HEK293 (cell line): ENCODE measurements at regions not wholly inside any gene's neighbourhood (a gene's known extent, or its start where the extent isn't known, plus 50 kb on each side); places are given as distances from the start of the nearest gene placed in this dataset.
"Not testable (repeated sequence)": the region's sequence is repeated elsewhere in the genome, so short reads cannot be mapped to it uniquely, and the experiment has no call there.

Source experiments
- CTCF ChIA-PET: fragments of 350-600 bp; formaldehyde crosslinking; extraction: SDS; loops from one replicate; lab custom pipeline; 2021; ENCODE audit warnings: antibody characterized with exemption; lab: Yijun Ruan, JAX
- POLR2A ChIA-PET: fragments of 300-600 bp; formaldehyde crosslinking; extraction: SDS; loops from one replicate; lab custom pipeline; 2020; ENCODE audit warnings: antibody characterized with exemption, inconsistent platforms; lab: Yijun Ruan, JAX
- H3K27ac ChIP-seq: fragments of 200-500 bp; sonication (Bioruptor generic); 2 replicates; pipeline ENCODE4 v1.5.1; 2014; ENCODE audit warnings: low read depth, low read length, control low read depth, inconsistent platforms; ENCODE audit errors: extremely low read depth
- H3K36me3 ChIP-seq, 2 experiments: fragments of 200-500 bp in 1 of 2; sonication (Bioruptor generic) in 1 of 2; 1 replicate in 1 of 2; 2 replicates in 1 of 2; pipeline ENCODE4 v1.5.1; 2014 to 2017; ENCODE audit warnings: inconsistent platforms in 2 of 2, low read length in 2 of 2; ENCODE audit not compliant: control insufficient read depth in 2 of 2, insufficient read depth in 1 of 2
- H3K4me1 ChIP-seq: fragments of 200-500 bp; sonication (Bioruptor generic); 2 replicates; pipeline ENCODE4 v1.5.1; 2014; ENCODE audit warnings: mild to moderate bottlenecking, low read length, inconsistent platforms; ENCODE audit not compliant: control insufficient read depth, insufficient read depth
- H3K4me3 ChIP-seq: 2 replicates; pipeline ENCODE4 v1.5.1; 2011; ENCODE audit warnings: low read depth, mild to moderate bottlenecking, control low read depth, low read length, moderate library complexity
- H3K9me3 ChIP-seq: fragments of 200-500 bp; sonication (Bioruptor generic); 2 replicates; pipeline ENCODE4 v1.5.1; 2014; ENCODE audit warnings: low read depth, low read length, inconsistent platforms; ENCODE audit not compliant: control insufficient read depth, insufficient read depth
- GLIS1 ChIP-seq: fragments of 450-650 bp; formaldehyde crosslinking; IDR thresholded peaks from 2 replicates; pipeline ENCODE4 v1.5.1; 2016; ENCODE audit warnings: missing biosample characterization, missing genetic modification characterization
- SP2 ChIP-seq: fragments of 450-650 bp; formaldehyde crosslinking; IDR thresholded peaks from 2 replicates; pipeline ENCODE4 v1.5.1; 2016; ENCODE audit warnings: missing biosample characterization, missing genetic modification characterization
- ZBTB10 ChIP-seq: fragments of 450-650 bp; formaldehyde crosslinking; IDR thresholded peaks from 2 replicates; pipeline ENCODE4 v1.5.1; 2016; ENCODE audit warnings: missing biosample characterization, missing genetic modification characterization
- ZBTB11 ChIP-seq: fragments of 450-650 bp; formaldehyde crosslinking; conservative IDR thresholded peaks from 2 replicates; pipeline ENCODE4 v1.5.1; 2016; ENCODE audit warnings: low read depth, missing biosample characterization, missing genetic modification characterization
- ZBTB20 ChIP-seq: fragments of 450-650 bp; formaldehyde crosslinking; IDR thresholded peaks from 2 replicates; pipeline ENCODE4 v1.5.1; 2016; ENCODE audit warnings: missing biosample characterization, missing genetic modification characterization
- ZBTB26 ChIP-seq: fragments of 450-650 bp; formaldehyde crosslinking; optimal IDR thresholded peaks from 2 replicates; pipeline ENCODE3; 2016; ENCODE audit warnings: missing biosample characterization, mild to moderate bottlenecking, missing genetic modification characterization
- ZBTB8A ChIP-seq: fragments of 450-650 bp; formaldehyde crosslinking; IDR thresholded peaks from 2 replicates; pipeline ENCODE4 v1.5.1; 2016; ENCODE audit warnings: missing biosample characterization, missing genetic modification characterization
- ZFHX2 ChIP-seq: fragments of 450-650 bp; formaldehyde crosslinking; conservative IDR thresholded peaks from 2 replicates; pipeline ENCODE4 v1.5.1; 2016; ENCODE audit warnings: missing biosample characterization, missing genetic modification characterization
- ZNF324 ChIP-seq: fragments of 450-650 bp; formaldehyde crosslinking; IDR thresholded peaks from 2 replicates; pipeline ENCODE4 v1.5.1; 2016; ENCODE audit warnings: missing biosample characterization, missing genetic modification characterization
- ZNF335 ChIP-seq: fragments of 450-650 bp; formaldehyde crosslinking; conservative IDR thresholded peaks from 2 replicates; pipeline ENCODE4 v1.5.1; 2016; ENCODE audit warnings: missing biosample characterization, missing genetic modification characterization
- ZNF398 ChIP-seq: fragments of 450-650 bp; formaldehyde crosslinking; IDR thresholded peaks from 2 replicates; pipeline ENCODE4 v1.5.1; 2017; ENCODE audit warnings: missing biosample characterization, missing genetic modification characterization
- ZNF423 ChIP-seq: fragments of 450-650 bp; formaldehyde crosslinking; IDR thresholded peaks from 2 replicates; pipeline ENCODE4 v1.5.1; 2016; ENCODE audit warnings: missing biosample characterization, missing genetic modification characterization
- ZNF76 ChIP-seq: fragments of 450-650 bp; formaldehyde crosslinking; IDR thresholded peaks from 2 replicates; pipeline ENCODE4; 2016; ENCODE audit warnings: low read depth, missing biosample characterization, missing genetic modification characterization, borderline replicate concordance

- H3K36me3 ChIP-seq, H3K9me3 ChIP-seq, H3K4me1 ChIP-seq: not testable (repeated sequence)
- TF ChIP-seq SP2 (tag by site-specific recombination) = peak; percentile 14; the same call in 1 of the 2 replicates
- peak; percentile 52 for TF ChIP-seq GLIS1 (tag by site-specific recombination)
- TF ChIP-seq ZBTB10 = peak; percentile 63; the same call in 1 of the 2 replicates
- peak; percentile 99 for TF ChIP-seq ZBTB26 (tag by site-specific recombination)
- TF ChIP-seq ZBTB8A (tag by site-specific recombination) = 0 out of 2 replicates have a peak, but pooled peaks have one; percentile 49
- TF ChIP-seq ZFHX2 (tag by site-specific recombination) = peak; percentile 46; the same call in 1 of the 2 replicates
- peak; percentile 25; the same call in 1 of the 2 replicates for TF ChIP-seq ZNF398 (tag by site-specific recombination)
- peak; percentile 49; the same call in 1 of the 2 replicates for TF ChIP-seq ZNF423
- peak; percentile 35; the same call in 1 of the 2 replicates for TF ChIP-seq ZNF335 (tag by site-specific recombination)
- TF ChIP-seq ZBTB20 (tag by site-specific recombination) = peak; percentile 47; the same call in 1 of the 2 replicates
- H3K4me3 ChIP-seq = peak overlapping the region; percentile 84
- peak overlapping the region; percentile 84 for H3K27ac ChIP-seq
- CTCF ChIA-PET = interaction anchor here (0.6 to 0.7 kb wide), 2 partner anchors 10 to 373 kb away, joined by 3 read pairs; no protein-coding TSS in a partner anchor
- POLR2A ChIA-PET = interaction anchor here (0.6 to 1.6 kb wide), 5 partner anchors 9 to 219 kb away, joined by 3 to 8 read pairs (median 4); partner anchors contain the start of gene CRLF3
Measured at GRCh38 chr17:30709561-30710275, 114.8 kb downstream of the CRLF3 start.

- not testable (repeated sequence) for H3K4me1 ChIP-seq, H3K9me3 ChIP-seq, H3K36me3 ChIP-seq
- H3K27ac ChIP-seq = peak overlapping the region; percentile 84; the same call in 1 of the 2 replicates
- CTCF ChIA-PET = interaction anchor here (0.7 kb wide), 1 partner anchor 11 kb away, joined by 3 read pairs; no protein-coding TSS in a partner anchor
- POLR2A ChIA-PET = interaction anchor here (0.5 to 1.6 kb wide), 4 partner anchors 11 to 173 kb away, joined by 3 to 8 read pairs (median 4); partner anchors contain the start of gene CRLF3
- peak overlapping the region; percentile 84 for H3K4me3 ChIP-seq
Measured at GRCh38 chr17:30709096-30709495, 115.4 kb downstream of the CRLF3 start.

- Histone ChIP-seq H3K27ac (peak overlapping the region; percentile 84), H3K4me3 (peak overlapping the region; percentile 84)
- ChIA-PET POLR2A (interaction anchor here (0.5 to 1.6 kb wide), 5 partner anchors 9 to 173 kb away, joined by 3 to 8 read pairs (median 4); partner anchors contain the start of gene CRLF3), CTCF (interaction anchor here (0.6 kb wide), 2 partner anchors 11 to 235 kb away, joined by 3 to 4 read pairs; no protein-coding TSS in a partner anchor)
- H3K4me1 ChIP-seq, H3K36me3 ChIP-seq, H3K9me3 ChIP-seq: not testable (repeated sequence)
- TF ChIP-seq ZNF324 (peak; percentile 89), ZNF398 (tag by site-specific recombination) (peak; percentile 91), ZNF76 (tag by site-specific recombination) (peak; percentile 76), ZBTB11 (tag by site-specific recombination) (peak; percentile 78)
Measured at GRCh38 chr17:30708241-30709078, 116.0 kb downstream of the CRLF3 start.
